Inferior parietal cortex (tissue), 1 donor: ENCODE measurements at regions not wholly inside any gene's neighbourhood (a gene's known extent, or its start where the extent isn't known, plus 50 kb on each side); places are given as distances from the start of the nearest gene placed in this dataset.
"Not testable (repeated sequence)": the region's sequence is repeated elsewhere in the genome, so short reads cannot be mapped to it uniquely, and the experiment has no call there.

ENCODE experiments used
- DNase-seq: peaks from one replicate; pipeline ENCODE4 v3.0.0-alpha.2; 2016; ENCODE audit errors: extremely low spot score

DNA sequence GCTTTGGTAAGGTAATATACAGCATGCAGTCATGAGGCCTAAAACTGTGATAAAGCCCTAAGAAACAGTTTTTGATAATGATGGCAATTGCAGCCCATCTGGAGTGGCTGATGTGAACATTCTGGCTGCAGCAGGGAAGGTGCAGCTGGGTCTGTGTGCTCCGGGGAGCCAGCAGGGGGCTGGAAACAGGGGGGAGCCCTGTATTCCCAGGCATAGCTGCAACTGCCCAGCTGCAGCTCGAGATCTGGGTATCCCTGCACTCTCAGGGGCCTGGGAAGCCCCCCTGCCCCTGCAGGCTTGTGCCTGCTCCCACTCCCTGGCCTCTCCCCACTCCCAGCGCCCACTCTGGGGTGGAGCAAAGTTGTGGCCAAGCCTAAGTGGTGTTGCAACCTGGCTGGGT lies 95.6 kb downstream of the RRAGB start:
- DNase-seq: no peak

GRCh38 chrX:55815546-55815945 lies 98.0 kb downstream of the RRAGB start:
- no peak for DNase-seq

DNA sequence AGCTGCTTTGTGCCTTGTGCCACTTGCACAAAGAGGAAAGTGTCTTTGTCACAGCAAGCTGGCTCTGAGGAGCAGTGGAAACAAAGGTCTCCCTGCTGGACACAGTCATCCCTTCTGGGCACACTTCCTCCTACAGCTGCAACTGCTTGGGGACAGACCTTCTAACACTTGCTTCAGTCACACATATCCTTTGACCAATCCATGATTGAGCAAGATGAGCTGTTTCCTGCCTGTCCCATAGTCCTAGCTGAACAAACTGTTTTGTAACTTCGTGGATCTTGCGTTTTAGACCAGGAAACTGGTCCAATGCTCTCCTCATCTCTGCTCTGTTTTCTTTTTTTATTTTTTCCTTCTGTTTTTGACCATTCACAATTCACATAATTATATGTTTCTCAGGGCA lies 98.5 kb downstream of the RRAGB start:
- no peak for DNase-seq

- DNase-seq: no peak
These were observed 101.3 kb downstream of the RRAGB start for GRCh38 chrX:55818673-55819375.

DNA sequence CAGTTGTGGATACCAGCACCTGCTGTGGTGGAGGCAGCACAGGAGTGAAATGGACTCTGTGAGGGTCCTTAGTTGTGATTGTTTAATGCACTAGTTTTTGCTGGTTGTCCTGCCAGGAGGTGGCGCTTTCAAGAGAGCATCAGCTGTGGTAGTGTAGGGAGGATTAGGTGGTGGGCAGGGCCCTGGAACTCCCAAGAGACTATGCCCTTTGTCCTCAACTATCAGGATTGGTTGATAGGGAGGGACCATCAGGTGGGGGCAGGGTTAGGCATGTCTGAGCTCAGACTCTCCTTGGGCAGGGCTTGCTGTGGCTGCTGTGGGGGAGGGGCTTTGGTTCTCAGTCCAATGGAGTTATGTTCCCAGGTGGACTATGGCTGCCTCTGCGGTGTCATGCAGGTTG lies 121.9 kb downstream of the RRAGB start:
- no peak for DNase-seq

GRCh38 chrX:55841962-55842752 lies 124.6 kb downstream of the RRAGB start:
- no peak for DNase-seq

DNA sequence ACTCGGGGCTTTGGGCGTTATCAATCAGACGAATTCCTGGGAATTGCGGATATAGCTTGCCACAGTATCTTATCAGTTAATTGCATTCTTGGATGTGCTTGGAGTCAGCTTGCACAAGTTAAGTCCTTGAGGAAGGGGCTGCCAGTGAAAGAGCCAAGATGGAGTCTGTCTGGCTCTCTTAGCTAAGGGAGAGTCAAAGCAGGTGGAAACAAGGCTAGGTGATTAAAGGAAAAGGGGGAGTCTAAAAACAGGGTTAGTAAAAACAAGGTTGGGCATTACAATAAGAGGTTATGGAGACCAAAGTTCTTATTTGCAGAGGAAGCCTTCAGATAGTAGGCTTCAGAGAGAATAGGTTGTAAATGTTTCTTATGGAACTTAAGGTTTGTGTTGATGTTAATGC lies 149.2 kb downstream of the RRAGB start:
- DNase-seq: not testable (repeated sequence)

DNA sequence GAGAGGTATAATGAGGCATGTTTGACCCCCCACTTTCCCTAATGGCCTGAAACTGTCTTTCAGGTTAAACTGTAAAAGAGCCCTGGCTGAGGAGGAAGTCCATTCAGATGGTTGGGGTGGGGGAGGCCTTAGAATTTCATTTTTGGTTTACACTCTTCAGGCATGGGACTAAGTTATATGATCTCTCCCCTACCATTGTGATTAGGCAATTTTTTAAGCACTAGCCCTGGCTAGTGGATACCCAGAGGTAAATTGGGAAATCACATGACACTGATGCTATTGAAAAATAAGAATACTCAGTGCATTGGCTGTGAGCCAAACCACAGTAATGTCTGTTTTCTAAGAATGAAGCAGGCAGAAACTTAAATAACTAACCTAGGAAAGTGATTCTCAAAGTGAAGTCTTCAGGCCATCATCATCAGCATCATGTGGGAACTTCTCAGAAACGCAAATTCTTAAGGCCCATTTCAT lies 149.7 kb downstream of the RRAGB start:
- DNase-seq: no peak

- DNase-seq: no peak
These were observed 150.2 kb downstream of the RRAGB start for GRCh38 chrX:55867708-55868107.

GRCh38 chrX:55874807-55875206 lies 157.3 kb downstream of the RRAGB start:
- no peak for DNase-seq

GRCh38 chrX:55883541-55883940 lies 166.0 kb downstream of the RRAGB start:
- DNase-seq: not testable (repeated sequence)

DNA sequence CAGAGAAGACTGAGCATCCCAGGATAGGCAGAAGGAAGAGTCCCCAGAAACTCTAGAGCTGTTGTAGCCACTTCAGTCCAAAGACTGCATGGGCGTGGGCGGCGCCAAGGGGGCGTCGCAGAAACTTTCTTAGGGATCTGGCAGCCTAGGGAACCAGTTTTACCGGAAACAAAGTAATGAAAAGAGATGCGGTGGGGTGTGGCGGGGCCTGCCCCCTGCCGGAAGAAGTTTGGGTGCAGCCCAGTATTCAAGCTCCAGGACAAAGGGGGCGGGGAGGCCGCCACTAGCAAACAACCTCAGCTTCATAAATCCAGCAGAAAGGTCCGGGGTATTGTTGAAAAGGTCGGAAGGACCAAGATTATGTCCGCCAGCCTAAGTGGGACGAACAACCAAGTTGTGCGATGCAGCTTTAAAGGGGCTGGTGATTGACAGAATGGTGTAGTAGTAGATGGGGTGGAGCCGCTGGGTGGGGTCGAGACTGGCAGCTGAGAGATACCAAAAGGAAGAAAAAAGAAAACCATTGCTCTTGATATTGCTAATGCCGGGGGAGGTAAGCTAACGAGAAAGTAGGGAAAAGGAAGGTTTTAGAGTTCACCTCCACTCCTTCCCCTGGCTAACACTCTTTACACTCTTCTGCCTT lies 190.5 kb downstream of the RRAGB start:
- DNase-seq: peak; percentile 4

DNA sequence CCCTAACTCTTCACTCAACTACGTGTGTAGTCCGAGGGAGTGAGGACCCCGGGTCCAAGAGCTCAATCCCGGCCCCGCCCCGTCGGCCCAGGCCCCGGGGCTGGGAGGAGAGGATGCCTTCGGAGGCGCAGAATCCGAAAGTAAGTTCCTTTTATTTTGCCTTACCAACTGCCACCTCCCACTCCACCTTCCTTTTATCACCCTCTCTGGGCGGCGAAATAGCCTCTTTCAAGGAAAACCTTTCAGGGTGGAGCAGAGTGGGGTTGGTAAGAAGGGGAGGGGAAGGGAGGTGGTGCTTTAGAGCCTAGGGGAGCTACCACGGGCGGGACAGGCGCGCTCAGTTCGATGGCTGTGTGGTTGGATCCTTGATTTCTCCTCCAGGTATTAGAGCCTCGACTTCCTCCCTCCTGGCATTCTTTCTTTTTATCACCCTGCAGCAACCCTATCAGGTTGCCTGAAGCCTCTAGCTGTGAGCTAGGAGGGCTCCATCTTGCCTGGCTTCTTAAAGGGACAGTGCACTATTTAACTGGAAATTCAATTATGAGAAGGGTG lies 191.2 kb downstream of the RRAGB start:
- peak; percentile 9 for DNase-seq

- no peak for DNase-seq
These were observed 202.0 kb downstream of the RRAGB start for GRCh38 chrX:55919367-55920221.

GRCh38 chrX:55924574-55924973 lies 207.0 kb downstream of the RRAGB start:
- no peak for DNase-seq

GRCh38 chrX:55928529-55928928 lies 211.0 kb downstream of the RRAGB start:
- DNase-seq: not testable (repeated sequence)
